ENCODE measurements at regions not wholly inside any gene's neighbourhood (a gene's known extent, or its start where the extent isn't known, plus 50 kb on each side); places are given as distances from the start of the nearest gene placed in this dataset.

- Histone ChIP-seq H3K27me3 (ENCODE audit: low read depth) (no peaks in the 10 kb centered on the region), H3K4me3 (no peak overlapping the region), H3K27ac (no peak overlapping the region), H3K9me3 (no peaks in the 10 kb centered on the region), H3K4me1 (no peaks in the 10 kb centered on the region), H3K36me3 (no peaks in the 10 kb centered on the region)
- DNase-seq: no peak
- ATAC-seq: no peak
- intact Hi-C loops (cut with DNase I): no loop called here
- TF ChIP-seq, protein P1, sequence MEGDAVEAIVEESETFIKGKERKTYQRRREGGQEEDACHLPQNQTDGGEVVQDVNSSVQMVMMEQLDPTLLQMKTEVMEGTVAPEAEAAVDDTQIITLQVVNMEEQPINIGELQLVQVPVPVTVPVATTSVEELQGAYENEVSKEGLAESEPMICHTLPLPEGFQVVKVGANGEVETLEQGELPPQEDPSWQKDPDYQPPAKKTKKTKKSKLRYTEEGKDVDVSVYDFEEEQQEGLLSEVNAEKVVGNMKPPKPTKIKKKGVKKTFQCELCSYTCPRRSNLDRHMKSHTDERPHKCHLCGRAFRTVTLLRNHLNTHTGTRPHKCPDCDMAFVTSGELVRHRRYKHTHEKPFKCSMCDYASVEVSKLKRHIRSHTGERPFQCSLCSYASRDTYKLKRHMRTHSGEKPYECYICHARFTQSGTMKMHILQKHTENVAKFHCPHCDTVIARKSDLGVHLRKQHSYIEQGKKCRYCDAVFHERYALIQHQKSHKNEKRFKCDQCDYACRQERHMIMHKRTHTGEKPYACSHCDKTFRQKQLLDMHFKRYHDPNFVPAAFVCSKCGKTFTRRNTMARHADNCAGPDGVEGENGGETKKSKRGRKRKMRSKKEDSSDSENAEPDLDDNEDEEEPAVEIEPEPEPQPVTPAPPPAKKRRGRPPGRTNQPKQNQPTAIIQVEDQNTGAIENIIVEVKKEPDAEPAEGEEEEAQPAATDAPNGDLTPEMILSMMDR (IDR thresholded peaks at IDR 0.05): no peak
These were observed 240.2 kb upstream of the ZNF717 start for GRCh38 chr3:76025561-76025960.

DNA sequence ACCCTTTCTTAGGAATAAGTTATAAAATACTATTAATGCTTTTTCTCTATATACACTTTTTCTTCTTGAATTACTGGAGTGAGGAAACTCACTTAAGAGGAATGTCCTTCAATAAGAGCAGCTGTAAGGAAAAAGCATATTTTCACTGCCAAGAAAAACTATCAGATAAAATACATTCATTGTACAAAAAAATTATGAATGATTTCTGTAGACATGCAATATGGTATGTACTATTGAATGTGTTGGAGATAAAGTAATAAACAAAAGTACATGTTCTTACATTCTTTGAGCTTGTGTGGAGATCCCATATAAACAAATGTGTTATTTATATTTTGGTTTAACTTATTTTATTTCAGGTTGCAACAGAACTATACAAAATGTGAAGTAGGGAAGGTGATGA is 241.0 kb upstream of the ZNF717 start:
- Histone ChIP-seq H3K27ac (no peak overlapping the region), H3K4me1 (no peaks in the 10 kb centered on the region), H3K27me3 (ENCODE audit: low read depth) (no peaks in the 10 kb centered on the region), H3K4me3 (no peak overlapping the region), H3K9me3 (no peaks in the 10 kb centered on the region), H3K36me3 (no peaks in the 10 kb centered on the region)
- DNase-seq (no peak), ATAC-seq (no peak)
- TF ChIP-seq, protein P1 (IDR thresholded peaks at IDR 0.05): no peak
- intact Hi-C loops (cut with DNase I): no loop called here

DNA sequence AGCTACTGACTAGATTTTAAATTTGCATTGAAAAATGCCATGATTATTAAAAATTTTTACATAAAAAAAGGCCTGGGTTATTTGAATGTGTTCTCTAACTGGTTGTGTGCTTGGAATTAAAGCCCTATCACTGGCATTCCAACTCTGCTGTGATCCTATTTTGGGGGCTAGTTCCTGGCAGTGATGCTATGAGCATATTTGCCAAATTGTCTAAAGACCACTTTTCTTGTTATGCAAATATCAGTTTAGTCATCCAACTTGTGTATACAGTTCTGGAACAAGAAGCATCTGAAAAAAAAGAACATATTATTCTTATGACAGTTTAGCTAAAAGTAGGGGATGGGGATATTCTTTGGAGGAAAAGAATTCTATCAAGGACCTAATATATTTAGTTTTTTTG is 243.4 kb upstream of the ZNF717 start:
- DNase-seq: no peak
- ATAC-seq: no peak
- Histone ChIP-seq H3K4me1 (no peaks in the 10 kb centered on the region), H3K27me3 (ENCODE audit: low read depth) (no peaks in the 10 kb centered on the region), H3K27ac (no peak overlapping the region), H3K9me3 (no peaks in the 10 kb centered on the region), H3K36me3 (no peaks in the 10 kb centered on the region), H3K4me3 (no peak overlapping the region)
- TF ChIP-seq, protein P1 (IDR thresholded peaks at IDR 0.05): no peak
- intact Hi-C loops (cut with DNase I): no loop called here

DNA sequence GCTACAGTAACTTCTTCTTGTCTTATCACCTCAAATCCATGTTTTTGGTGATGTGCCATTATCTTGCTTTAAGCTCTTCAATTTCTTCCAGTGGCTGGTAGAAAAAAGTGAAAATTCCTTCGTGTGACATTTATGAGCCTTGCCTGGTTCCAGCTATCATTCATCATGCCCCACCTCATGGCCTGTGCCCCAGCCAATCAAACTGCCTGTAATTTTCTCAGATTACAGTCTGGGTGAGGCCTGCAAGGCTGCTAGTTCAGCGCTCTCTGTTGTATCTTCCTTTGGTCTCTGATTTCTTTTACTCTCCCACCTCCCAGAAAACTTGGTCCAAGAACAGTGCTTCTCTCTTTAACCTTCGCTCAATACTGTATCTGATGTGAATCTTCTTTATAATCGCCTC is 249.3 kb upstream of the ZNF717 start:
- no peak overlapping the region for H3K4me3 ChIP-seq
- intact Hi-C loops (cut with DNase I): no loop called here
- H3K36me3 ChIP-seq: no peaks in the 10 kb centered on the region
- no peaks in the 10 kb centered on the region for H3K4me1 ChIP-seq
- H3K27me3 ChIP-seq (ENCODE audit: low read depth): no peaks in the 10 kb centered on the region
- DNase-seq (no peak), ATAC-seq (no peak)
- no peaks in the 10 kb centered on the region for H3K9me3 ChIP-seq
- TF ChIP-seq, protein P1 (IDR thresholded peaks at IDR 0.05): no peak
- H3K27ac ChIP-seq: no peak overlapping the region

DNA sequence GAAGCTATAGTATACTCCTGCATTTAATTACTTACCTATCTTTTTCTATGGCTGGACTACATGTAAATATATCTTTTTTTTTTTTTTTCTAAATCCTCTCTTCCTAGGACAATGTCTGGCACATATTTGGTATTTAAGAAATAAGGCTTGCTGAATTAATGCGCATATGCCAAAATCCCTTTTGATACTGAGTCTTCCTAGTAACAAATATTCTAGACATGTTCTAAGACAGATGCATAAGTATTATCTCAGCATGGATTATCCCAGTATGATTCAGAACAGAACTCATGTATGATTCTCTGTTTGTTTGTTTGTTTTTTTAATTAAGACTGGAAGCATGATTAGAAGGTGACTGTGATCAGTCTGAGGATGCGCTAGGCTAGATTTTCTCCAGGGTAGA is 249.8 kb upstream of the ZNF717 start:
- Histone ChIP-seq H3K4me1 (no peaks in the 10 kb centered on the region), H3K36me3 (no peaks in the 10 kb centered on the region), H3K4me3 (no peak overlapping the region), H3K9me3 (no peaks in the 10 kb centered on the region), H3K27me3 (ENCODE audit: low read depth) (no peaks in the 10 kb centered on the region), H3K27ac (no peak overlapping the region)
- intact Hi-C loops (cut with DNase I): no loop called here
- DNase-seq: no peak
- TF ChIP-seq, protein P1 (IDR thresholded peaks at IDR 0.05): no peak
- no peak for ATAC-seq

- no peak for DNase-seq
- no peaks in the 10 kb centered on the region for H3K4me1 ChIP-seq
- TF ChIP-seq, protein P1 (IDR thresholded peaks at IDR 0.05): no peak
- H3K36me3 ChIP-seq: no peaks in the 10 kb centered on the region
- no peaks in the 10 kb centered on the region for H3K9me3 ChIP-seq
- no peak overlapping the region for H3K27ac ChIP-seq
- no peak for ATAC-seq
- intact Hi-C loops (cut with DNase I): no loop called here
- H3K4me3 ChIP-seq: no peak overlapping the region
- H3K27me3 ChIP-seq (ENCODE audit: low read depth): no peaks in the 10 kb centered on the region
These were observed 253.6 kb upstream of the ZNF717 start for GRCh38 chr3:76038949-76039348.

Data from lower lobe of right lung (tissue), 2 donors.